GM19467 (cell line): ENCODE measurements at regions not wholly inside any gene's neighbourhood (a gene's known extent, or its start where the extent isn't known, plus 50 kb on each side); places are given as distances from the start of the nearest gene placed in this dataset.
"Not testable (repeated sequence)": the region's sequence is repeated elsewhere in the genome, so short reads cannot be mapped to it uniquely, and the experiment has no call there.

Experiments used
- ATAC-seq: cut with Tn5 transposase; IDR thresholded peaks from one replicate; pipeline ENCODE4 v1.9.1; 2021; ENCODE audit warnings: mild to moderate bottlenecking, moderate library complexity; ENCODE audit not compliant: unreplicated experiment

DNA sequence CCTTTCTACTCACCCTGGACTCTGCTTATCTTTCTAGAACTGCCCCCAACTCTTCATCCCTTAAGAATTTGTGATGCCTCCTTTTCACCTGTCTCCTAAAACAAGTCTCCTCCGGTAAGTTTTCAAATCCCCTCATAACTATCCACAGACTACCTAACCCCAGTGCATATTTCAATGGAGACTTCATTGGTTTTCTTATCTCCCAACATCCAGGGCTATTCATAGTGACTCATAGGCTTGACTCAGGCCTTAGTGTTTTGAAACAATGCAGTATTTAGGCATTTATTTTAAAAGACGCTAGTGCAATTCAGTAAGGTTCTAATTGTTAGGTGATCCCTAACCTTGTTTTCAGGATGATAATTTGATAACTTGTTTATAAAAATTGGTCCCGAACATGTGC, 399.2 kb downstream of the CPS1 start:
- ATAC-seq, result no peak

GRCh38 chr2:210956101-210956500, 399.7 kb downstream of the CPS1 start:
- no peak for ATAC-seq

DNA sequence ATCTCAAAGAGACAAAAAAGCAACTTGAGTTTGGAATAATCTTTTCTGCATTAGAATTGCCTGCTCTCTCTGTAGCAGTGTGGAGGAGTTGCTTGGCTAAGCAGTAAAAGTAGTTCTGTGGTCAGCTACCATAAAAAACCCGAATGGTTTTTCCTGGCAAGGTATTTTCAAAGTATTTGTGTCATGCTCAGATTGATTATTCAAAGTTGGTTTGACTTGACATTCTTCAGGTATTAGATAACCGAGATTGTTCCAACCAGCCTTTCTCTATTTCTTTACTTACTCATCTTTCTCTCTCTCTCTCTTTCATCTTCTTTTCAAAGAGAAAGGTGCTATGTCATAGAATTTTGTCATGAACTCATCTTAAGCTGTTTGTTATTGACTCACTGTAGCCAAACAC, 404.9 kb downstream of the CPS1 start:
- no peak for ATAC-seq

DNA sequence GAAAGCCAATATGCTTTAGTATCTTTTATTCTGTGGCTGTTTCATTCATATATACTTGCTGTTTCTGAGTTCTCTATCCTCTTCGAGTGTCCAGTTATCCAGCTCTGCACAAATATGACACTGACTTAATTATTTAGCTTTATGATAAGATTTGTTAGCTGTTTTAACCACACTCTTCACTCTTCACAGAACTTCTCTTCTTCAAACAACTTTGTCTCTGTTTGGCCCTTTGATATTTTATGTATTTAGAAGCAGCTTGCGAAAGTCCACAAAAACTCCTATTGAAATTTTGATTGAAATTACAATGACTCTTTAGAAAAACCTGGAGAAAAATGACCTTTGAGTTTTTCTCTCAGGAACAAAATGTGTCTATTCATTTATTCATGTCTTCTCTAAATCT, 407.0 kb downstream of the CPS1 start:
- no peak for ATAC-seq

- no peak for ATAC-seq
Measured at GRCh38 chr2:210964141-210964764, 407.9 kb downstream of the CPS1 start.

DNA sequence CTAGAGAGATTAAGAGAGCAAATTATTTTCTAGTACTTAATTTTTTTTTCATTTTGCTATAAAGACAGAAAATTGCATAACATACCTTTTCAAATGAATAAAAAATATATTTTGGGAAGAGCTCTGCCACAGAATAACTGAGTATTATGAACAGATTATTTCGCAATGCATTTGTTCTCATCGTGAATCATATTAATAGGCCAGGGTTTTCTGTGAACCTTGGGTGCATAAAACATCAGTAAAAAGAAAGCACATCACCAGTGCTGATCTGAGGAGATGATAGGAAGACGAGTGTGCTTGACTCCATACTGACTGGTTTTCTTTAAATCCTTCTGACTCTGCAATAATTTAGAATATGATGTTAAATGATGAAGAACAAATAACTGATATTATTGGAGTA, 409.1 kb downstream of the CPS1 start:
- no peak for ATAC-seq

DNA sequence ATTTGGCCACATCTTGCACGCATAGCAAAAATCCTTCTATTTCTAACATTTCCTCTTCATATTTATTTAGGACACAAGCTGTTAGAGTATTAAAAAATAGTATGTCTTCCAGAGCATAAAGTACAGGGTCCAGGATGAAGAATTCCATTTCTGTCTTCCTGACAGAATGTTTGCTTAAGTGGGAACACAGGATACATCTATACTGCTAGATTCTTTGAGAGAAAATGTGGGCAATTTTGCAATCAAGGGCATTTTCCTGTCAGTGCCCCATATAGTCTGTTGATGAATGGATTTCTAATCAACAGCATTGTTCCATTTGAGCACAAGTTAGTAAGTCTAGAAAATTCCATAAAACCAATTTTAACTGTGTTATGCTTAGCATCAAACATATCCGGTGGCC, 409.9 kb downstream of the CPS1 start:
- no peak for ATAC-seq

- ATAC-seq, result no peak
Measured at GRCh38 chr2:210971431-210971830, 415.0 kb downstream of the CPS1 start.

GRCh38 chr2:210986806-210987205, 430.4 kb downstream of the CPS1 start:
- not testable (repeated sequence) for ATAC-seq

- ATAC-seq, result no peak
Measured at GRCh38 chr2:210991107-210991506, 434.7 kb downstream of the CPS1 start.

DNA sequence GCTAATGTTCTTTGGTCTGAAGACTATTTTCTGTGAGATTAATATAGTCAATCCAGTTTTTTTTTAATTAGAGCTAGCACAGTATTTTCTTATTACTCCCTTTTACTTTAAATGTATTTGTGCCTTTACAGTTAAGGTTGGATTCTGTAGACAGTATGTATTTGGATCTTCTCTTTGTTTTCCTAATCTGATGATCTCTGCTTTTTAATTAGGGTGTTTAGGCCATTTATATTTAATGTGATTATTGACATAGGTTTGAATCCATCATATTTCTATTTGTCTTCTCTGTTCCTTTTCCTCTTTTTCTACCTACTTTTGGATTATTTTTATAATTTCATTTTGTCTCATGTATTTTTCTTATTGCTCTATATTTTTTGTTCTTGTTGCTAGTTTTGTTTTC, 437.7 kb downstream of the CPS1 start:
- no peak for ATAC-seq

GRCh38 chr2:210997373-210997772, 441.0 kb downstream of the CPS1 start:
- no peak for ATAC-seq

DNA sequence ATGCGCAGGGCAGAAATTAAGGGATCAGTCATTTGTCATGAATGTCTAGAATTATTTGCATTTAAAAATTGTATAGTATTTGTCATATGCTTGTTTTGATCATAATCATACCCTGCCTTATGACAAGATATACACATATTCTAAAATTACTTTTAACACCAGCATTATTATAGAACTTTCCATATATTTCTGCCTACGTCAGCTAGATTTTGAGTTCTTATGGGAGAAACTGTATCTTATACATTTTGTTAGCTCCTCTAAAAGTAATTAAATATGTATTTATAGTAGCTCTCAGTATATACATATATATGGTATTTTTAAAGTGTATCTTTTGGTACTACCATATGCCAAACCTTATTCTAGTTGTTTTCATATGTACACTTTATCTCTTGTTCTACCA, 441.9 kb downstream of the CPS1 start:
- no peak for ATAC-seq

DNA sequence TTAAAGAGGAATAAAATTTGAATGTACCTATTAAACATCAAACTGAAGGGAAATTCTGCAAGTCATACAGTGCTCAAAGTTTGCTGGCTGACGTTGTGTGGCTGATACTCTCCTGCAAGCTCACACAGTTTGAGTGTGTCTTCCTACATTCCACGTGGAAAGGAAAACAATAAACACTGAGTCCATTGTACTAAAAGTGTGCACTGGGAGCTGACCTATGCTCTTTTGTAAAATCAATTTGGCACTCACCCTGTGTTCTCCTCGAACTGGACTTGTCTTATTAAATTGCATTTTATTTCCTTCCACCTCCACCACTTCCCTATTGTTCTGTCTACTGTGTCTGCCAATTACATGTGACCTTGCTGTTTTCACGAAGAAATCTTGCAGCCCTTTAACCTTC, 458.0 kb downstream of the CPS1 start:
- ATAC-seq, result no peak

- ATAC-seq, result no peak
Measured at GRCh38 chr2:211014906-211015305, 458.5 kb downstream of the CPS1 start.

DNA sequence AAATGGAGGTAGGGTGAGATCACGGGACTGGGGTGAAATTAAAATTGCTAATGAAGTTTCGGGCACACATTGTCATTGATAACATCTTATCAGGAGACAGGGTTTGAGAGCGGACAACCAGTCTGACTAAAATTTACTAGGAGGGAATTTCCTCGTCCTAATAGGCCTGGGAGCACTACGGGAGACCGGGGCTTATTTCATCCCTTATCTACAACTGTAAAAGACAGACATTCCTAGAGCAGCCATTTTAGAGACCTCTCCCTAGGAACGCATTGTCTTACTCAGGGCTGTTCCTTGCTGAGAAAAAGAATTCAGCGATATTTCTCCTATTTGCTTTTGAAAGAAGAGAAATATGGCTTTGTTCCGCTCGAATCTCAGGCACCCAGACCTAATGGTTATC, 468.7 kb downstream of the CPS1 start:
- ATAC-seq, result not testable (repeated sequence)

DNA sequence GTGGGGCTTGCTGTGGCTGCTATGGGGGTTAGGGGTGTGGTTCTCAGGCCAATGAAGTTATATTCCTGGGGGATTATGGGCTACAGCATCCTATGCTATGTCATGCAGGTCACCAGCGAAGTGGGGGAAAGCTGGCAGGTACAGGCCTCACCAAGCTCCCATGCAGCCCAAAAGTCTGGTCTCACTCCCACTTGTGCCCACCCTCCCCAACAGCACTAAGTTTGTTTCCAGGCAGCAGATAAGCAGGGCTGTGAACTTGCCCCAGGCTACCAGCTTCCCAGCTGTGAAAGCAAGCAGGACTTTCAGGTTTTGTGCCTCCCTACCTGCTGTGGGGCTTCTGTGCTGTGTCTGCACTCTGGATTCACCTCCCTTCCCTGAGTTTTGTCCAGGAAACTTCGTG, 469.7 kb downstream of the CPS1 start:
- no peak for ATAC-seq

- ATAC-seq, result no peak
Measured at GRCh38 chr2:211027976-211028375, 471.6 kb downstream of the CPS1 start.

DNA sequence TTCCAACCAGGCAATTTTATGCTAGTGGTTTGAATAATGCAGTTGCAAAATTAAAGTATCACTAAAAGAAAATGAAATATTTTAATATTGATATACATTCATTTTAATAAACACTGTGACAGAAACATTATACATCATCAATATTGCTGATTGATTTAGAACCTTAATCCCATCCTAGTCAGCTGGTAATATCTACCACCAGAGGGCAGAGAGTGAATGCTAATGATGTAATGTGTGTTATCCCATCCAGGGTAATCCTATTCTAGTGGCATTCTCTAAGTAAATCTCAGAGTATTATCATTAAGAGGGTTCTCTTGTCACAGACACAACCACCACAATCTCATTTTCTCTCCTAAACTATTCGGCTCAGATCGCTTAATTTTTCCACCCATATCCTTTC, 477.4 kb downstream of the CPS1 start:
- no peak for ATAC-seq

DNA sequence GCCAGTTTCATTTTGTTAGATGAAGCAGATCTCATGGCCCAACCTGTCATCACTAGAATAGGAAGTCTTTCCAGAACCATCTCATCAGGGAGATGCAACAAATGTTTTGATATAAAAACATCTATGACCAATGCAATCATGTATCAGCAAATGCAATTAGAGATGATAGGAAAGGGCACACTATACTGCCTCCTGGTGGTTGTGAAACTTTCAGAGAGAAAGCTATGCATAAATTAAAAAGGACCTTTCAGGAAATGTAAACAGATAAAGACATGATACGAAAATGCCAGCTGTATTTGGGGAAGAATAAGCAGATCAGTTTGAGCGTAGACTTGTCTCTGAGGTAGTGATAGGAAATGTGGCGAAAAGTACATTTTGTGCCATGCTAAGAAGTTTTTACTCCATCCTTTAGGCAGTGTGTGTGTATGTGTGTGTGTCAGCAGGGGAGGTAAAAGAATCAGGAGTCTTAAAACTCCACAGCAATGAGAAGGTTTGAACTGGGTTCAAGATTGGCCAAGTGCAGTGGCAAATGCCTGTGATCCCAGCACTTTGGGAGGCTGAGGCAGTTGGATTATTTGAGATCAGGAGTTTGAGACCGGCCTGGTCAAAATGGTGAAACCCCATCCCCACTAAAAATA, 479.3 kb downstream of the CPS1 start:
- ATAC-seq, result no peak

- no peak for ATAC-seq
Measured at GRCh38 chr2:211045025-211045424, 488.6 kb downstream of the CPS1 start.

DNA sequence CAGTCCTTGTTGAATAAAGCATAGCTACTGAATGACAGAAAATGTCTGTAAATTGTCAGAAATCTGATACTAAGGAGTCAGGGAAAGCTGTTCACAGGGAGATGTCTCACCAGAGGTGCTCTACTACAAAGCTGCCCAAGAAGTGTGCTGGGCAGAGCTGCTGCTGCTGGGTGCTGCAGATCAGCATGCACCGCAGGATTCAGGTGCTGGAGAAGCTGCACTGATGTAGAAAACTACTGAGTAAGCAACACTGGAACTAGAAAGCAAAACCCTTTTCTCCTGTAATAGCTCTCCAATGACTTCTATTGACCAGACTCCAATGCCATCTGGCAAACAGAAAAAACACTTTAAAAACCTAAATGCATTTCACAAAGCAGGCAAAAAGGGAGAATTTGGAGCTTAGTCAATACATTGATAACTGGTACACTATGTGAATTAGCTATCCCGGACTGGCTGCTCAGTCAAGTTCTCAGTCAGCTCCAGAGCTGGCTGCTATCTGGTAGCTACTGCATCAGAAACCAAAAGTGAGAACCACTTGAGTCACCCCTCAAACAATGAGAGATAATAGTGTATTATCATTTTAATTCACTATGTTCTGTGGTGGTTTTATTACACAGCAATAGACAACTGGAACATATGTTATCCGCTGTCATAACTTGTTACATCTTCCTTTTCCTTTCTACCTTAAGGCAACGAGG, 493.1 kb downstream of the CPS1 start:
- no peak for ATAC-seq
